ENCODE measurements at regions not wholly inside any gene's neighbourhood (a gene's known extent, or its start where the extent isn't known, plus 50 kb on each side); places are given as distances from the start of the nearest gene placed in this dataset.
"Not testable (repeated sequence)": the region's sequence is repeated elsewhere in the genome, so short reads cannot be mapped to it uniquely, and the experiment has no call there.

DNA sequence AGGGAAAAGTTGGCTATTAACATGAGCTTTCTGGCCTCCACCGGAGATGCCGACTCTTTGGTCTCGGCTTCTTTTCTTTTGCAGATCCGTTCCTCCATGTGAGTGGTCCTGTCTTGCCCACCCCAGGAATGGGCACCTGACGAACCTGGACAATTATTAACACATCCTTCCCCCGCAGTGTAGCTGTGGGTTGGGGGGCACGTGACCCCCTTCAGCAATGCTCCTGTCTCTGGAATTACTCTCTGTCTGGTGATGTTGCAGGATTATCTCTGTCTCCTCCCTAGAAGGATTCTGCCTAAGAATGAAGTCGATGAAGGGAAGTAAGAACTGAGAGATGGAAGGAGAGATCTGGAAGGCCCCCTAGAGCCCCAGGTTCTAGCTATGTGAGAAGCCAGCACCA lies 115.2 kb upstream of the NPAS2 start:
- DNase-seq = no peak

- DNase-seq = no peak
Measured at GRCh38 chr2:100707016-100707947, 112.7 kb upstream of the NPAS2 start.

DNA sequence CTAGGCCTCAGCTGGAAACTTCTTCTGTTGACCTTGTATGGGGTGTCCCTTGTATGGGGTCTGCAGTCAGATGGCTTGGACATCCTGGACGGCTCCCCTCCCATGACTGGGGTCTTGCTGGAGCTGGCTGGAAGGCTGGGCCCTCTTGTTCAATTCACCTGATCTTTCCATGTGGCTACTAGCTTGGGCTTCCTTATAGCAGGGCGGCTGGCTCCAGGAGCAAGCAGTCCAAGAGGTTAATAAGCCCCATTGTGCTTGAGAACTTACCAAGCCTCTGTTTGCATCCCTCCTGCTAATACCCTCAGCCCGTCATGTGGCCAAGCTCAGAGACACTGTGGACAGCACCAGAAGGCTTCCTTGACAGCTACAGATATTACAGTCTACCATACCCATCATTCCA lies 111.6 kb upstream of the NPAS2 start:
- DNase-seq = no peak

GRCh38 chr2:100713106-100713505 lies 106.8 kb upstream of the NPAS2 start:
- DNase-seq = no peak

- not testable (repeated sequence) for DNase-seq
Measured at GRCh38 chr2:100714396-100715010, 105.4 kb upstream of the NPAS2 start.

GRCh38 chr2:100715861-100716260 lies 104.1 kb upstream of the NPAS2 start:
- not testable (repeated sequence) for DNase-seq

DNA sequence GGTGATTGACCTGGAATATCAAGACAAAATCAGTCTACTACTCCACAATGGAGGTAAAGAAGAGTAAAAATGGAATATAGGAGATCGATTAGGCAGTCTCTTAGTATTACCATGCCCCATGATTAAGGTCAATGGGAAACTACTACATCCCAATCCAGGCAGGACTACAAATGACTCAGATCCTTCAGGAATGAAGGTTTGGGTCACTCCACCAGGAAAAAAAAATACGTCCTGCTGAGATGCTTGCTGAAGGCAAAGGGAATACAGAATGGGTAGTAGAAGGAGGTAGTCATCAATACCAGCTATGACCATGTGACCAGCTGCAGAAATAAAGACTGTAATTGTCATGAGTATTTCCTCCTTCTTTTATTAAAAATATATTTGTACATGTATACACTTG lies 103.4 kb upstream of the NPAS2 start:
- no peak for DNase-seq

GRCh38 chr2:100718065-100718629 lies 101.8 kb upstream of the NPAS2 start:
- no peak for DNase-seq

- no peak for DNase-seq
Measured at GRCh38 chr2:100720445-100720844, 99.5 kb upstream of the NPAS2 start.

GRCh38 chr2:100721693-100722092 lies 98.2 kb upstream of the NPAS2 start:
- DNase-seq = no peak

DNA sequence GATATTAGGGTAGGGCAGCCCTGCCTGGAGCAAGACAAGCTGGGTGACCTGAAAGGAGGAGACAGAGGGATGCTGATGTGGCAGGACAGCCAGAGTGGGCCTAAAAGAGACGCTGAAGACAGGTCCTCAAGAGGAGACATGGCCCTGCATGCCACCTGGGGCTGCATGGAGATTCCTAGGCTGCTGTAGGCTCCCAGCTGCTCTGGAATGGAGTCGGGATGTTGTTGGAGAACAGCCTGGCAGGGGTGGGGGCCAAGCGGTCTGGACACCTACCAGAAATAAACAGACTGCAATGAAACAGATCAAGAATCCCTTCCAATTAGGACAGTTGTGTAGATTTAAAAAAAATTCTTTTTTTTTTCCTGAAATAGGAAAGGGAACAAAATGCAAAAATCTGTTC lies 97.8 kb upstream of the NPAS2 start:
- no peak for DNase-seq

DNA sequence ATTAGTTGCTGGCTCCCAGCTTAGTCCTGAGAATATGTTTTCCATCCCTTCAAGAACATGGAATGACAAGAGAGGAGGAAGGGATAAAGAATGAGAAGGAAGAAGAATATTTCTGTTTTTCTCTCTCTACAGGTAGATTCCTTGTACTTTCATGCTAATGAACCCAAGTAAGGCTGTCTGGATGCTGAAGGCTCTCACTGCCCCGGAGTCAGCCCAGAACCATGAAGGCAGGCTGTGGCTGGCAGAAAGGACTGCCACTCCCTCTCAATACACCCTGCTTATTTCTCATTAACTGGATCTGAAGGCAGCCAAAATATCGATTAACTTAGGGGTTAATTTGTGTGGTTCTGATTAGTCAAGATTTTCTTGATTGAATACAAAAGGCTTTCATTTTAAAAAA lies 93.1 kb upstream of the NPAS2 start:
- DNase-seq = no peak

GRCh38 chr2:100730290-100730868 lies 89.6 kb upstream of the NPAS2 start:
- peak; percentile 41 for DNase-seq

DNA sequence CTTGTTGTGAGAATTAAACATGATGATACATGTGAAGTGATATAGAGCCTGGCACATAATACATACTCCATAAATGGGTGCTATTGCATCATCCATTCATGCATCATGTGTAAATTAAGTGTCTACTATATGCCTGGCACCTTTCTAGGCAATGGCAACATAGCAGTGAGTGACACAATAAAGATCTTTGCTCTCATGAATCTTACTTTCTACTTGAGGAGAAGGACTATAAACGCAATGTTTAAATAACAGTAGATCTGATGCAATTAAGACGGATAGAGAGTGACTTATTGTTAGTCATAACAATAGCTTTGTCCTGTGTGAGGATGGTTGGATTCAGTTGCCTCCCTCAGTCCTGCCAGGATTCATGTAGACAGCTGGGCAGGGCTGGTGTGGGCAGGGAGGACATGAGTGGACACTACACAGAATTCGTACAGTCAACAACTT lies 88.4 kb upstream of the NPAS2 start:
- no peak for DNase-seq

DNA sequence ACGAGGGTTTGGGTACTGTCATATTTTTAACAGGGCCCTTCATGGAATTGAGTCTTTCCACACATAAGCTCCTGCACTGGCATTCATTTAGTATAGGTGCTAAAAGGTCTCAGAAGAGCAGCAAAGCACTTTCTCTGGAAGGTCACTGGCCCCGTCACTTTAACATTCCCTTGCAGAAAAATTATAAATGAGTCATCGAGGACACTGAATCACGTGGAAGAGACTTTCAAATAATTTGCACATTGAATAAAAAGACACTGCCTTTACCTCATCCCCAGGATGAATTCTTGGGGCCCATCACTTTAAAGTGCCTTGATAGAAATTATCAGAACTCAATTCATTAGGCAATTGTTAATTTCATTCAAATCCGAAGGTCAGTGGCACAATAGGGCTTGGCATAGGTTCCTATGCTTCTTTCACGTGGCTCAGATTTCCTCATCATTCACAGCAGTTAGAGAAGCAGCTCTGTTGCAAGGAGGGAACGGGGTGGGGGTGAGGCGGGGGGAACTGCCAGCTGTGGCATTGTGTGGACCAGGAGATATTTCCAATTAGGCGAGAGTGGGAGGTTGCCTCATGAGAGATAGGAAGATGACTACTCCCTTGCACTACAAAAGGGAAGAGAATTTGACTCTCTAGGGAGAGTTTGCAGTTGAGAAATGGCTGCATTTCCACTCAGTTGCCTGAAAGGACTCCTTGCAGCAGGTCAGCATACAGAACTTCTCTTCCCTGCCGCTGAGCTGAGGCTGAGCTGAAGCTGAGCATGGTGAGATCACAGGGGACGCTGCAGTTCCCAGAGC lies 86.3 kb upstream of the NPAS2 start:
- no peak for DNase-seq

- DNase-seq = no peak
Measured at GRCh38 chr2:100736121-100736915, 83.6 kb upstream of the NPAS2 start.

DNA sequence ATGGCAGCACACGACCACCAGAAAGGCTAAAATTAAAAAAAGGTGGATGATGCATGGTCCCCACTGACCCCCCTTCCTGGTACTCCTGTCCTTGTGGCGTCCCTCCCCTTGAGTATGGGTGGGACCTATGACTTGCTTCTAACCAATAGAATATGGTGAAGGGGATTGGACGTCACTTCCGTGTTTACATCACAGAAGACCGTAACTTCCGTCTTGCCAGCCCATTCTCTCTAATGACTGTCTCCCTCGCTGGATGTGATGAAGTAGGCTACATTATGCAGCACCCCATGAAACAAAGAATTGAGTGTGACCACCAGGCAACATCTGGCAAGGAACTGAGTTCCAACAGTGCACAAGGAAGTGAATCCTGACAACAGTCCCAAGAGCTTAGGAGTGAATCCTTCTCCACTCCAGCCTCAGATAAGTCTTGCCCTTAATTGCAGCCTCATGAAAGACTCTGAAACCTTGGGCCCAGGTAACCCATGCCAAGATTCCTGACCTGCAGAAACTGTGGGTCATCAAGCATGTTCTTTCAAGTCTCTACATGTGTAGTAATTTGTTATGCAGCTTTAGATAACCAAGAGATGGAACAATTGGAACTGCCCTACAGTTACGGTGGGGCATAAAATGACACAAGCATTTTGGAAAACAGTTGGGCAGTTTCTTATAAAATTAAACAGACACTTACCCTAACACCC lies 80.1 kb upstream of the NPAS2 start:
- no peak for DNase-seq

GRCh38 chr2:100741880-100742276 lies 78.1 kb upstream of the NPAS2 start:
- no peak for DNase-seq

DNA sequence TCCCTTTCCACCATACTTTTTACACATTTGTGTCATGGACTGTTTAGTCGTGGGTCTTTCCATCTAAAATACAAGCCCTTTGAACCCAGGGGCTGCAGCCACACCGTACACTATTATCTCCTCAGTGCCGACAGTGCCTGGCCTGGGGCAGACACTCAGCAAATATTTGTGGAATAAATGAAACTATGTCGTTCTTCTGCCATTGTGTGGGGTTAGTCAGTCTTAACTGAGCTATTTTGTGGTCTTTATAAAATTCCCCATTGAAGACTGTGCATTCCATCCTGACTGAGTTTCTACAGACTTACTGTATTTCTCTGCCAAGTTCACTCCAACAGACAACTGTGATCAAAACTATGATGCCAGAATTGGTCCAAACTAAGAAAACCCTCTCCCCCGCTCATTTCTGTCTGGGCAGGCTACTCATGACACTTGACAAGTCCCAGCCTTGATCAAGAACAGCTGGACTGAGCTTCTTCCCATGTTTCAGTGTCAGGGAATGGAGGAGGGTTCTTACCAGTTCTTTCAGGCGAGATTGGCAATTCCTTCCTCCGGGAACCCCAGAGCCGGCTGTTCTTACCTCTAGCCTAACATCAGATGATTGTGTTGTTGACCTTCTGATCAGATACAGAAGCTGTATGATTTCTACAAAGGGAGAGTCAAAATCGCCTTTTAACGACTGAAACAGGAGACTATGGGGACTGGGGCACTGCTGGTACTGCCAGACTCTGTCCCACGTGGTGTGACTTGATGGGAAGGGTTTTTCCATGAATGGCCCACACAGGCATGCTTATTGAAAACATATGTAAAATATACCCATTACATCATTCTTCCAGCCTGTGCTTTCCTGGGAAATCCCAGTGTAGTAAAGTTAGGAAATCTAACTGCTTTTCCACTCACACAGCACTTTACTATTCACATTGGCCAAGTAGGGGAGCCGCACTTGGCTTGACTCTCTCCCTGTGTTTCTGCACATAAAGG lies 77.4 kb upstream of the NPAS2 start:
- peak; percentile 84 for DNase-seq

GRCh38 chr2:100743741-100744140 lies 76.2 kb upstream of the NPAS2 start:
- DNase-seq = peak; percentile 67
